Spinal cord (tissue), 9 donors: ENCODE measurements at regions not wholly inside any gene's neighbourhood (a gene's known extent, or its start where the extent isn't known, plus 50 kb on each side); places are given as distances from the start of the nearest gene placed in this dataset.

Source experiments
- DNase-seq, 6 donors: peaks; one replicate each; pipeline versions ENCODE4 v3.0.0 to v3.0.0-alpha.2; 2013 to 2015; ENCODE audit warnings: low spot score in 6 of 6, low read depth in 4 of 6
- H3K27ac ChIP-seq: one replicate; pipeline ENCODE4 v1.5.1; 2013; ENCODE audit warnings: low read depth, low read length, control low read depth
- H3K27me3 ChIP-seq: one replicate; pipeline ENCODE4 v1.6.1; 2013; ENCODE audit warnings: low read length; ENCODE audit not compliant: control insufficient read depth, insufficient read depth
- H3K36me3 ChIP-seq: one replicate; pipeline ENCODE4 v1.6.1; 2013; ENCODE audit warnings: low read length; ENCODE audit not compliant: control insufficient read depth, insufficient read depth
- H3K4me1 ChIP-seq: one replicate; pipeline ENCODE4 v1.6.1; 2013; ENCODE audit warnings: low read length; ENCODE audit not compliant: control insufficient read depth, insufficient read depth
- H3K4me3 ChIP-seq: one replicate; pipeline ENCODE4 v1.5.1; 2013; ENCODE audit warnings: low read depth, low read length, control low read depth
- H3K9me3 ChIP-seq: one replicate; pipeline ENCODE4 v1.6.1; 2013; ENCODE audit warnings: low read length; ENCODE audit not compliant: control insufficient read depth, insufficient read depth
- WGBS: methylation state at CpG from one replicate; pipeline ENCODE4 v1.1.5; 2013; ENCODE audit warnings: missing lambda C conversion rate; ENCODE audit not compliant: insufficient coverage; 5-methylcytosine and 5-hydroxymethylcytosine counted together
- donor health status: healthy.

DNA sequence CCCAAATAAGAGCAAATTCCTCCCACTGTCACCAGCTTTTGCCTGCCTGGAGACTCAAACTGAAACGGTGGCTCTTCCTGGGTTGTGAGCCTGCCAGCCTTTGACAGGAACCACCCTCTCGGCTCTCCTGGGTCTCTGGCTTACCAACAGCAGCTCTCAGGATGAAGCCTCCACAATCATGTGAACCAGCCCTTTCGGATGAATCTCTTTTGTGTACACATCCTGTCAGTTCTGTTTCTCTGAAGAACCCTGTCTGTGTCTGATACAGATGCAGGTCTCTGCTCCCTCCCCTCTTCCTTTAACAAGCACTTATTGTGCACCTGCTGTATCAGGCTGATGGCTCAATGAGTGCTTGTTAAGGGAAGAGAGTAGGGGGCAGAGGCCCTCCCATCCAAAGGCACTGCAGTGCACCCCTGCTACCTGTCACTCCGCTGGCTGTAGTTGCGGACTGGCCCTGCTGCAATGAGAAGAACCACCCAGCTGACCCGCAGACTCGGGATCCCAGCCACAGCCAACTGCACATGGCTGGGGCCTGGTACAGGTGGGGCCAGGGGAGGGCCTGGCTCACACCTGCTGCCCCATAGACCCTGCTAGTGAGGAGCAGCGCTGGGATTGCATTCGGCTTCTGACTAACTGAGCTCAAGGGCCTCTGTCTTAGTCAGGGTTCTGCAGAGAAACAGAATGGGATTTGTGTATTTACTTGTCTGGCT is 120.1 kb upstream of the PMEPA1 start:
- no peaks in the 10 kb centered on the region for H3K36me3 ChIP-seq
- no peak for DNase-seq
- H3K27me3 ChIP-seq, result peaks cover 2% of the 10 kb centered on the region
- H3K9me3 ChIP-seq, result no peaks in the 10 kb centered on the region
- no peak overlapping the region for H3K27ac ChIP-seq
- WGBS, result 73% methylated on average over 8 of the region's 9 CpGs
- no peaks in the 10 kb centered on the region for H3K4me1 ChIP-seq
- H3K4me3 ChIP-seq, result no peak overlapping the region

DNA sequence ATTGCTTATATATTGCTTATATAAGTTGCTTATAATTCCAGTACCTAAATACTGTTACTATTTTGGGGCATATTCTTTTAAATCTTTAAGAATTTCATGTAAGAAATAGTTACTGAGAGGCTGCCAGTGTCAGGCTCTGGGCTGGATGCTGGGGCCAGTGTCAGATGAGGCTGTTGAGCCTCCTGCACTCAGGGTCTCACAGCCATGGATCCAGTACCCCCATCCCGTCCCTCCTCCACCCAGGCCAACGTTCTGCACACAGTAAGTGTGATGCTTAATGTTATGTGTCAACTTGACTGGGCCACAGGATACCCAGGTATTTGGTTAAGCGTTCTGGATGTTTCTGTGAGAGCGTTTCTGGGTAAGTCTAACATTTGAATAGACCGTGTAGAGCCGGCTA is 119.5 kb upstream of the PMEPA1 start:
- Histone ChIP-seq H3K36me3 (no peaks in the 10 kb centered on the region), H3K27me3 (no peaks in the 10 kb centered on the region), H3K9me3 (no peaks in the 10 kb centered on the region), H3K4me1 (no peaks in the 10 kb centered on the region), H3K4me3 (no peak overlapping the region), H3K27ac (no peak overlapping the region)
- DNase-seq, result no peak
- 100% methylated on average over 1 of the region's 6 CpGs for WGBS

DNA sequence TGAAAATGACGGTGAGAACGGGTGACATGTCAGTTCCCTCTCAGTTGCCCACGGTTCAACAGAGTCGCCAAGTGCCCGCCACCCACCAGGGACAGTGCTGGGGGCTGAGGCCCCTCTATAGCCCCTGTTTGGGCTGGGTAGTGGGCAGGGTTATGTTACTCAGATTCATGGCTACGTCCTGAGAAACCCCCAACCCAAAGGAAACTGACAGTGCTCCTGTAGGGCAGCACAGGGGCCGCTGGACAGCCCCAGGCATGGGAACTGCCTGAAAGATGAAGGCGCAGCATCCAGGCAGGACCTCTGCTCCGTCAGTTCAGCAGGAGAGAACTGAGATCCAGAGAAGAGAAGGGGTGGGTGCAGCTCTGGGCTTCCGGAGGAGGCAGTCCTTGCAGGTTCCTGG is 118.9 kb upstream of the PMEPA1 start:
- Histone ChIP-seq H3K4me1 (no peaks in the 10 kb centered on the region), H3K27ac (no peak overlapping the region)
- 91% methylated on average over 9 of the region's 10 CpGs for WGBS

GRCh38 chr20:57826666-57827287 is 117.0 kb upstream of the PMEPA1 start:
- H3K36me3 ChIP-seq, result no peaks in the 10 kb centered on the region
- DNase-seq, result no peak
- H3K27me3 ChIP-seq, result no peaks in the 10 kb centered on the region
- 91% methylated on average over 11 of the region's 12 CpGs for WGBS
- H3K27ac ChIP-seq, result no peak overlapping the region
- no peaks in the 10 kb centered on the region for H3K4me1 ChIP-seq
- H3K9me3 ChIP-seq, result no peaks in the 10 kb centered on the region
- H3K4me3 ChIP-seq, result no peak overlapping the region

More for the DNA sequence above, 118.9 kb upstream of the PMEPA1 start:
- no peak for DNase-seq
- no peaks in the 10 kb centered on the region for H3K27me3 ChIP-seq
- no peaks in the 10 kb centered on the region for H3K9me3 ChIP-seq
- no peak overlapping the region for H3K4me3 ChIP-seq
- no peaks in the 10 kb centered on the region for H3K36me3 ChIP-seq

DNA sequence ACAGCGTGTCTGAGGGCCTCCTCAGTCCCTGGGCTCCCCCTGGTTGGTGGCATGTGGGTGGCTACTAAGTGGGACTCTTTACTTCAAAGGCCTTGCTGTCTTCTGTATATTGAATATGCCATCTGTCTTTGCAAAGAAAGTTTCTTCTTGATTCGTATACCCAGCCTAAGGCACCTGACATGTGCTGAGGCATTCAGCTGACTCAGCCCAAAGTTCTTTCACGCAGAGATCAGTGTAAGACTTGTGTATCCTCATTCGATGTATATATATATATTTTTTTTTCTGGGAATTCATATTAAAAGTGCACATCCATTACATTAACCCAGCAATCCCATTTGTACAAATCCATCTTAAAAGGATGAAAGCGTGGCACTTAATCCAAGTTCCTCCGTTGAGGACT is 115.1 kb upstream of the PMEPA1 start:
- Histone ChIP-seq H3K27me3 (no peaks in the 10 kb centered on the region), H3K36me3 (no peaks in the 10 kb centered on the region), H3K4me1 (no peaks in the 10 kb centered on the region), H3K4me3 (no peak overlapping the region), H3K27ac (no peak overlapping the region), H3K9me3 (no peaks in the 10 kb centered on the region)
- 100% methylated on average over 3 of the region's 6 CpGs for WGBS
- no peak for DNase-seq

DNA sequence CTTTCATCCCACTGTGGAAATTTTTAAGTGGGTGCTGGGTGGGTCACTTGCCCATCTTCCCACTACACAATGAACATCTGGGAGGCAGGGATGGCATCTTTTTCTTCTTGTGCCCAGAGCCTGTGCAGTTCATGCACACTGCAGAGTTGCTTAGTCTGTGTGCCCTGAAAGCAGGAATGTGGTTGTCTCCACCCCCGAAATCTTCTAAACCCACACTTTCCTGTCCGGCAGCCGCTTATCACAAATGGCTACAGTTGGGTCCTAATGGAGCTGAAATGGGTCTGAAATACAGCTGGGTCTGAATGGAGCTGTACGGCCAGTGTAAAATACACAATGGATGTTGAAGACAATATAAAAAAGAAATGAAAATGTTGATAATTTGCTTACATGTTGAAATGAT is 112.1 kb upstream of the PMEPA1 start:
- H3K27ac ChIP-seq, result no peak overlapping the region
- H3K27me3 ChIP-seq, result peaks cover 3% of the 10 kb centered on the region
- WGBS, result 81% methylated on average over 4 of the region's 4 CpGs

DNA sequence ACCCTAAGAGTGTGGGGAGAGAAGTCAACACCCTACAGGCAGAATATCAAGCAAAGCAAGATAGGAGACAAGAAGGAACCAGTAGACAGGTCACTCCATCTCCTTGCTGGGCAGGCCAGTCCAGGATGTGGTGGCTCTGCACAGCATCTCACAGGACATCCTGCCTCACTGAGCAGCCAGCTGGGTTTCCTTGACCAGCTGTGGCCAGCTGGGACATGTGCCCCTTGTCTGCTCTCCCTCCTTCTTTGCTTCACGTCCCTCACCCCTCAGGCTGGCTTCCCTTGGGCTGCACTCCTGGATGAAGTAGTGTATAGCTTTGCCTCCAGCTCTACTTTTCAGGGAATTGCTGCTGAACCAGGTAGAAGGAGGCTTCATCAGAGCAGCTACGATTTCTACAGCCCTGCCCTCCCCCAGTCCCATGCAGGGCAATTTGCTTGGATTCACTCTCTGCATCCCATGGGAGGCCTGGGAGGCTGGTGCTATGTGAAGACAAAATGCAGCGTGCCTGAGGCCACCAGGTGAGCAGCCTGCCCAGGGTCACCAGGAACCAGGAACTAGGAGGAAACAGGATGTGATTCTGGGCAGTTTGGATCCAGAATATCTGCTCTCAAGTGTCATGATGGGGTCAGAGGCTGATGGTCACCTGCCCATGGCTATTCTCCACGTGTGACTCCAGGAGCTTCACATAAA is 110.0 kb upstream of the PMEPA1 start:
- H3K4me1 ChIP-seq, result no peaks in the 10 kb centered on the region
- no peak overlapping the region for H3K27ac ChIP-seq
- H3K36me3 ChIP-seq, result no peaks in the 10 kb centered on the region
- H3K9me3 ChIP-seq, result no peaks in the 10 kb centered on the region
- peaks cover 3% of the 10 kb centered on the region for H3K27me3 ChIP-seq
- H3K4me3 ChIP-seq, result no peak overlapping the region
- 92% methylated on average over 3 of the region's 4 CpGs for WGBS
- DNase-seq, result no peak

More for the DNA sequence above, 112.1 kb upstream of the PMEPA1 start:
- H3K9me3 ChIP-seq, result no peaks in the 10 kb centered on the region
- no peaks in the 10 kb centered on the region for H3K4me1 ChIP-seq
- no peak for DNase-seq
- no peaks in the 10 kb centered on the region for H3K36me3 ChIP-seq
- H3K4me3 ChIP-seq, result no peak overlapping the region

GRCh38 chr20:57819291-57819690 is 109.5 kb upstream of the PMEPA1 start:
- no peak for DNase-seq
- Histone ChIP-seq H3K36me3 (no peaks in the 10 kb centered on the region), H3K27me3 (peaks cover 3% of the 10 kb centered on the region), H3K4me3 (no peak overlapping the region), H3K9me3 (no peaks in the 10 kb centered on the region), H3K27ac (no peak overlapping the region), H3K4me1 (no peaks in the 10 kb centered on the region)
- WGBS, result 96% methylated on average over 5 of the region's 11 CpGs

GRCh38 chr20:57818418-57819181 is 108.8 kb upstream of the PMEPA1 start:
- H3K36me3 ChIP-seq, result no peaks in the 10 kb centered on the region
- peak in 1 of 6 donors; percentile 33 for DNase-seq
- WGBS, result 83% methylated on average over 6 of the region's 12 CpGs
- H3K4me3 ChIP-seq, result no peak overlapping the region
- no peaks in the 10 kb centered on the region for H3K4me1 ChIP-seq
- H3K9me3 ChIP-seq, result no peaks in the 10 kb centered on the region
- H3K27ac ChIP-seq, result no peak overlapping the region
- peaks cover 3% of the 10 kb centered on the region for H3K27me3 ChIP-seq
